K562 (cell line): ENCODE measurements at regions not wholly inside any gene's neighbourhood (a gene's known extent, or its start where the extent isn't known, plus 50 kb on each side); places are given as distances from the start of the nearest gene placed in this dataset.

Experiments used
- ATAC-seq: fragments of 200-7000 bp; cut with Tn5 transposase; 3 replicates; pipeline ENCODE4 v1.9.1; 2020; ENCODE audit warnings: moderate library complexity
- BruUV-seq: library from RNA; stranded (reverse); fragments of 400-500 nt; replicated peaks from 2 replicates; lab custom pipeline; 2021; lab: Mats Ljungman, UMichigan
- CTCF ChIA-PET: fragments of 300-600 bp; formaldehyde crosslinking; extraction: SDS; loops from one replicate; lab custom pipeline; 2021; ENCODE audit warnings: low intra/inter-chr PET ratio; lab: Yijun Ruan, JAX
- POLR2A ChIA-PET: fragments of 300-600, 350-650 bp; sonication (Branson Sonifier 250); formaldehyde crosslinking; extraction: SDS; loops from one replicate; lab custom pipeline; 2021; ENCODE audit warnings: antibody characterized with exemption, inconsistent platforms; lab: Yijun Ruan, JAX
- DNase-seq, 4 experiments: peaks; one replicate each; pipeline versions ENCODE4 v3.0.0 to v3.0.0-alpha.2; 2011 to 2018; ENCODE audit warnings: low spot score in 3 of 4, mixed read lengths in 3 of 4; ENCODE audit errors: extremely low read depth in 1 of 4
- FAIRE-seq: peaks from 2 replicates; lab custom pipeline; 2011; peaks lifted over from hg19 to GRCh38; lab: Jason Lieb, UNC
- H2AFZ ChIP-seq: 2 replicates; pipeline ENCODE4 v1.6.0; 2011; ENCODE audit warnings: low read depth, low read length, control low read depth, inconsistent platforms
- H3K27ac ChIP-seq: fragments of 200-600 bp; 3 replicates; pipeline ENCODE4 v1.8.0; 2011; ENCODE audit warnings: low read depth, mild to moderate bottlenecking, control low read depth, inconsistent platforms, low read length, moderate library complexity, mixed read lengths; ENCODE audit errors: extremely low read depth
- H3K27me3 ChIP-seq, 2 experiments: fragments of 300-600 bp in 1 of 2; 2 replicates in 1 of 2; 3 replicates in 1 of 2; pipeline versions ENCODE4 v1.6.0 to v1.8.0; 2011; ENCODE audit warnings: inconsistent platforms in 2 of 2, low read length in 2 of 2, mild to moderate bottlenecking in 1 of 2, mixed read lengths in 1 of 2, moderate library complexity in 1 of 2; ENCODE audit not compliant: control insufficient read depth in 2 of 2, insufficient read depth in 2 of 2
- H3K36me3 ChIP-seq: fragments of 300-600 bp; 3 replicates; pipeline ENCODE4 v1.8.0; 2011; ENCODE audit warnings: mild to moderate bottlenecking, low read length, inconsistent platforms; ENCODE audit not compliant: control insufficient read depth, insufficient read depth
- H3K4me1 ChIP-seq, 2 experiments: fragments of 200-600 bp in 1 of 2; replicated peaks in 1 of 2; 2 replicates in 1 of 2; 3 replicates in 1 of 2; pipeline versions ENCODE4 v1.5.1 to v1.8.0; 2011; ENCODE audit warnings: inconsistent platforms in 2 of 2, low read length in 2 of 2, mild to moderate bottlenecking in 1 of 2, mixed read lengths in 1 of 2, moderate library complexity in 1 of 2; ENCODE audit not compliant: control insufficient read depth in 2 of 2, insufficient read depth in 2 of 2
- H3K4me2 ChIP-seq: 2 replicates; pipeline ENCODE4 v1.6.1; 2011; ENCODE audit warnings: low read length, control low read depth, inconsistent platforms, mixed read lengths; ENCODE audit not compliant: insufficient read depth
- H3K4me3 ChIP-seq: fragments of 200-600 bp; sonication (generic), shearing (Covaris generic); 2 replicates; pipeline ENCODE4 v1.5.1; 2016; ENCODE audit warnings: control low read depth, inconsistent platforms
- H3K79me2 ChIP-seq: fragments of 200-600 bp; 3 replicates; pipeline ENCODE4 v1.8.0; 2011; ENCODE audit warnings: low read length, inconsistent platforms; ENCODE audit not compliant: control insufficient read depth, insufficient read depth
- H3K9ac ChIP-seq, 2 experiments: 2 replicates each; pipeline versions ENCODE4 v1.6.0 to v1.6.1; 2011; ENCODE audit warnings: low read depth in 2 of 2, low read length in 2 of 2, control low read depth in 1 of 2, inconsistent platforms in 1 of 2, mild to moderate bottlenecking in 1 of 2, mixed read lengths in 1 of 2; ENCODE audit not compliant: insufficient read depth in 1 of 2
- H3K9me1 ChIP-seq: one replicate; pipeline ENCODE4 v1.6.0; 2011; ENCODE audit warnings: inconsistent platforms, mild to moderate bottlenecking, low read length, moderate library complexity; ENCODE audit not compliant: control insufficient read depth, insufficient read depth
- H3K9me3 ChIP-seq: replicated peaks from 2 replicates; pipeline ENCODE4 v1.5.1; 2011; ENCODE audit warnings: low read depth, low read length, inconsistent platforms; ENCODE audit not compliant: control insufficient read depth, insufficient read depth
- H4K20me1 ChIP-seq: replicated peaks from 2 replicates; pipeline ENCODE4 v1.6.1; 2011; ENCODE audit warnings: low read length, inconsistent platforms, mixed read lengths; ENCODE audit not compliant: control insufficient read depth, insufficient read depth
- ATF1 ChIP-seq, 2 experiments: fragments of 450-650 bp in 1 of 2; IDR thresholded peaks; 2 replicates each; pipeline ENCODE4 v1.6.1; 2016; ENCODE audit warnings: missing compliant biosample characterization in 1 of 2, missing genetic modification characterization in 1 of 2
- CHD2 ChIP-seq: IDR thresholded peaks from 2 replicates; pipeline ENCODE4 v1.6.1; 2011; ENCODE audit warnings: low read depth, low read length
- KLF6 ChIP-seq: fragments of 250-450 bp; sonication (Bioruptor Pico); IDR thresholded peaks from 2 replicates; pipeline ENCODE4 v1.4.0; 2020; ENCODE audit warnings: mild to moderate bottlenecking, moderate library complexity, borderline replicate concordance
- MAFF ChIP-seq: IDR thresholded peaks from 2 replicates; pipeline ENCODE4 v1.6.1; 2012; ENCODE audit warnings: low read length, improper control_type of control experiment
- MCM2 ChIP-seq: fragments of 450-650 bp; IDR thresholded peaks from 2 replicates; pipeline ENCODE4 v1.6.1; 2017; ENCODE audit warnings: low read depth, mild to moderate bottlenecking
- MTA3 ChIP-seq: fragments of 450-650 bp; formaldehyde crosslinking; IDR thresholded peaks from 2 replicates; pipeline ENCODE4 v1.6.1; 2017; ENCODE audit warnings: mild to moderate bottlenecking, borderline replicate concordance
- MYBL2 ChIP-seq, 2 experiments: fragments of 450-650 bp in 1 of 2; sonication (generic) in 1 of 2; formaldehyde crosslinking in 1 of 2; IDR thresholded peaks; 2 replicates each; pipeline versions ENCODE4 v1.6.1 to v1.8.1; 2017 to 2022; ENCODE audit warnings: borderline replicate concordance in 1 of 2, inconsistent platforms in 1 of 2, low read depth in 1 of 2, mild to moderate bottlenecking in 1 of 2, missing genetic modification reagents in 1 of 2, moderate library complexity in 1 of 2
- NFXL1 ChIP-seq: fragments of 450-650 bp; formaldehyde crosslinking; IDR thresholded peaks from 2 replicates; pipeline ENCODE4 v1.4.0; 2021; ENCODE audit warnings: mild to moderate bottlenecking
- PATZ1 ChIP-seq: fragments of 250-450 bp; sonication (Bioruptor Pico); IDR thresholded peaks from 2 replicates; pipeline ENCODE4 v1.5.0; 2020; ENCODE audit warnings: mild to moderate bottlenecking, borderline replicate concordance
- PHB ChIP-seq: fragments of 250-450 bp; sonication (Bioruptor Pico); IDR thresholded peaks from 2 replicates; pipeline ENCODE4 v1.5.0; 2021
- SMARCA4 ChIP-seq: fragments of 450-650 bp; IDR thresholded peaks from 2 replicates; pipeline ENCODE4 v1.6.1; 2016
- THRB ChIP-seq: fragments of 450-650 bp; formaldehyde crosslinking; conservative IDR thresholded peaks from 2 replicates; pipeline ENCODE4 v1.4.0; 2022; ENCODE audit warnings: mild to moderate bottlenecking, missing genetic modification characterization
- VEZF1 ChIP-seq: fragments of 200-800 bp; sonication (Bioruptor generic); IDR thresholded peaks from 2 replicates; pipeline ENCODE4 v1.6.1; 2017; ENCODE audit warnings: missing genetic modification characterization, missing compliant biosample characterization
- ZFX ChIP-seq: sonication (generic); formaldehyde crosslinking; IDR thresholded peaks from 2 replicates; pipeline ENCODE4 v1.8.0; 2022; ENCODE audit warnings: mild to moderate bottlenecking, missing genetic modification reagents, moderate library complexity
- ZNF589 ChIP-seq: fragments of 200-800 bp; sonication (Bioruptor generic); IDR thresholded peaks from 2 replicates; pipeline ENCODE4 v1.6.1; 2016; ENCODE audit warnings: low read depth, missing genetic modification characterization, missing compliant biosample characterization
- WGBS: fragments of 100-300 bp; shearing (Covaris generic); methylation state at CpG from one replicate; pipeline ENCODE4 v1.1.6; 2016; ENCODE audit warnings: low coverage, mixed read lengths; ENCODE audit not compliant: insufficient coverage; ENCODE audit errors: missing lambda C conversion rate; 5-methylcytosine and 5-hydroxymethylcytosine counted together
- in situ Hi-C: fragments of 300-500 bp; cut with MboI; formaldehyde crosslinking; loops from 4 replicates; pipeline ENCODE4 v1.15.0; 2018; ENCODE audit warnings: inconsistent platforms, mixed read lengths
- intact Hi-C: fragments of 100-400 bp; cut with micrococcal nuclease; formaldehyde crosslinking; loops from 2 replicates; pipeline ENCODE4 v1.14.2; 2022

- no peaks in the 10 kb centered on the region for H3K79me2 ChIP-seq
- H3K9me3 ChIP-seq, result no peaks in the 10 kb centered on the region
- no peaks in the 10 kb centered on the region for H3K4me1 ChIP-seq
- no peak overlapping the region for H3K27ac ChIP-seq
- DNase-seq, result no peak
- WGBS, result 7% methylated on average over 2 of the region's 2 CpGs
- ATAC-seq, result no peak
- POLR2A ChIA-PET, result no interaction called here
- H3K4me2 ChIP-seq, result no peak overlapping the region
- no peak overlapping the region for H2AFZ ChIP-seq
- H4K20me1 ChIP-seq, result no peaks in the 10 kb centered on the region
- H3K36me3 ChIP-seq, result no peaks in the 10 kb centered on the region
- no peaks in the 10 kb centered on the region for H3K27me3 ChIP-seq
- no peaks in the 10 kb centered on the region for H3K9me1 ChIP-seq
- intact Hi-C loops, result no loop called here
- TF ChIP-seq ATF1 (CRISPR knock-in tag; IDR thresholded peaks at IDR 0.05) (no peak), ATF1 (tag; IDR thresholded peaks at IDR 0.05) (no peak), NFXL1 (no peak), ZFX (CRISPR knock-in tag) (no peak), MAFF (no peak), PHB (no peak), PATZ1 (no peak), THRB (no peak), MCM2 (no peak), KLF6 (no peak), VEZF1 (no peak), SMARCA4 (no peak), ZNF589 (CRISPR knock-in tag) (no peak), MTA3 (no peak), CHD2 (no peak), MYBL2 (IDR thresholded peaks at IDR 0.05; ENCODE audit: low read depth) (no peak), MYBL2 (CRISPR knock-in tag; IDR thresholded peaks at IDR 0.05; ENCODE audit: borderline replicate concordance) (no peak)
- in situ Hi-C loops, result no loop called here
- CTCF ChIA-PET, result no interaction called here
- BruUV-seq, result no TSS peak
- no peak overlapping the region for H3K4me3 ChIP-seq
- H3K9ac ChIP-seq, result no peak overlapping the region
- no peak for FAIRE-seq
Measured at GRCh38 chr5:86885011-86885410, 267.3 kb downstream of the COX7C start.
